Endothelial cell of umbilical vein (primary cell): ENCODE measurements at regions not wholly inside any gene's neighbourhood (a gene's known extent, or its start where the extent isn't known, plus 50 kb on each side); places are given as distances from the start of the nearest gene placed in this dataset.

ENCODE experiments used
- BruUV-seq: library from RNA; stranded (reverse); fragments of 400-500 nt; replicated peaks from 2 replicates; lab custom pipeline; 2021; lab: Mats Ljungman, UMichigan
- CTCF ChIA-PET: fragments of 300-600, 350-600 bp; sonication (Branson Sonifier 250); formaldehyde crosslinking; loops from one replicate; lab custom pipeline; 2021; ENCODE audit warnings: antibody characterized with exemption, inconsistent platforms; lab: Charles Lee
- POLR2A ChIA-PET: fragments of 300-600, 350-600 bp; sonication (Branson Sonifier 250); formaldehyde crosslinking; loops from one replicate; lab custom pipeline; 2021; ENCODE audit warnings: antibody characterized with exemption, inconsistent platforms; lab: Charles Lee
- DNase-seq: peaks from one replicate; pipeline ENCODE4 v3.0.0-alpha.2; 2011; ENCODE audit warnings: low read depth, low spot score
- FAIRE-seq: peaks from 2 replicates; lab custom pipeline; 2011; peaks lifted over from hg19 to GRCh38; lab: Jason Lieb, UNC
- H2AFZ ChIP-seq: 2 replicates; pipeline ENCODE4 v1.6.0; 2012; ENCODE audit warnings: low read depth, low read length, control low read depth, inconsistent platforms
- H3K27ac ChIP-seq: 2 replicates; pipeline ENCODE4 v1.5.1; 2011; ENCODE audit warnings: low read depth, mild to moderate bottlenecking, control low read depth, low read length, moderate library complexity; ENCODE audit not compliant: insufficient read depth
- H3K27me3 ChIP-seq, 2 experiments: 2 replicates each; pipeline versions ENCODE4 v1.6.0 to v1.6.1; 2011; ENCODE audit warnings: low read length in 2 of 2, mixed read lengths in 1 of 2; ENCODE audit not compliant: control insufficient read depth in 2 of 2, insufficient read depth in 2 of 2
- H3K36me3 ChIP-seq, 2 experiments: 2 replicates in 1 of 2; 3 replicates in 1 of 2; pipeline ENCODE4 v1.5.1; 2011; ENCODE audit warnings: low read length in 2 of 2, mild to moderate bottlenecking in 1 of 2, moderate library complexity in 1 of 2; ENCODE audit not compliant: control insufficient read depth in 2 of 2, insufficient read depth in 2 of 2; ENCODE audit errors: extremely low read depth in 1 of 2
- H3K4me1 ChIP-seq: 3 replicates; pipeline ENCODE4 v1.5.1; 2011; ENCODE audit warnings: mild to moderate bottlenecking, low read length; ENCODE audit not compliant: control insufficient read depth, insufficient read depth; ENCODE audit errors: extremely low read depth
- H3K4me2 ChIP-seq: 2 replicates; pipeline ENCODE4 v1.6.1; 2011; ENCODE audit warnings: low read length, control low read depth, mixed read lengths; ENCODE audit not compliant: insufficient read depth
- H3K4me3 ChIP-seq, 3 experiments: fragments of 200-600 bp in 1 of 3; sonication (generic), shearing (Covaris generic) in 1 of 3; replicated peaks in 1 of 3; 2 replicates each; pipeline ENCODE4 v1.5.1; 2011 to 2016; ENCODE audit warnings: control low read depth in 3 of 3, low read length in 3 of 3, mild to moderate bottlenecking in 2 of 3, inconsistent platforms in 1 of 3, low read depth in 1 of 3, moderate library complexity in 1 of 3; ENCODE audit not compliant: insufficient read depth in 1 of 3
- H3K79me2 ChIP-seq: 2 replicates; pipeline ENCODE4 v1.6.0; 2012; ENCODE audit warnings: low read length, inconsistent platforms; ENCODE audit not compliant: control insufficient read depth, insufficient read depth
- H3K9ac ChIP-seq: replicated peaks from 2 replicates; pipeline ENCODE3; 2011; ENCODE audit warnings: low read length, control low read depth; ENCODE audit not compliant: insufficient read depth; ENCODE audit errors: extremely low read depth
- H3K9me1 ChIP-seq: replicated peaks from 3 replicates; pipeline ENCODE4 v1.6.0; 2011; ENCODE audit warnings: mild to moderate bottlenecking, low read length; ENCODE audit not compliant: control insufficient read depth, insufficient read depth; ENCODE audit errors: extremely low read depth
- H3K9me3 ChIP-seq: replicated peaks from 2 replicates; pipeline ENCODE4 v1.5.1; 2012; ENCODE audit warnings: low read length, inconsistent platforms; ENCODE audit not compliant: control insufficient read depth, insufficient read depth
- H4K20me1 ChIP-seq: replicated peaks from 2 replicates; pipeline ENCODE3; 2011; ENCODE audit warnings: mild to moderate bottlenecking, low read length; ENCODE audit not compliant: control insufficient read depth, insufficient read depth; ENCODE audit errors: extremely low read depth
- CTCF ChIP-seq, 2 donors: IDR thresholded peaks; 1 replicate in 1 of 2; 2 replicates in 1 of 2; pipeline ENCODE4 v1.5.1; 2011; ENCODE audit warnings: low read length in 2 of 2, mild to moderate bottlenecking in 2 of 2, moderate library complexity in 2 of 2, control low read depth in 1 of 2, inconsistent platforms in 1 of 2, low read depth in 1 of 2; ENCODE audit not compliant: insufficient read depth in 1 of 2; ENCODE audit errors: extremely low read depth in 1 of 2
- EZH2 ChIP-seq: IDR thresholded peaks from 2 replicates; pipeline ENCODE4 v1.6.1; 2012; ENCODE audit warnings: borderline replicate concordance, low read depth, mild to moderate bottlenecking, moderate library complexity, low read length, inconsistent platforms; ENCODE audit not compliant: severe bottlenecking
- FOS ChIP-seq: IDR thresholded peaks from 2 replicates; pipeline ENCODE4 v1.6.1; 2011; ENCODE audit warnings: mild to moderate bottlenecking, low read length, moderate library complexity, borderline replicate concordance; ENCODE audit not compliant: insufficient read depth
- GATA2 ChIP-seq: IDR thresholded peaks from 2 replicates; pipeline ENCODE4 v1.7.0; 2011; ENCODE audit warnings: low read depth, mild to moderate bottlenecking, moderate library complexity, mixed read lengths, low read length; ENCODE audit not compliant: insufficient read length, insufficient read depth
- JUN ChIP-seq: IDR thresholded peaks from 2 replicates; pipeline ENCODE4 v1.6.1; 2011; ENCODE audit warnings: borderline replicate concordance, low read depth; ENCODE audit not compliant: insufficient read length, insufficient read depth
- MAX ChIP-seq: IDR thresholded peaks from 2 replicates; pipeline ENCODE4 v1.6.1; 2011; ENCODE audit not compliant: insufficient read depth, insufficient read length
- MYC ChIP-seq: IDR thresholded peaks from one replicate; pipeline ENCODE4 v1.6.1; 2011; ENCODE audit warnings: mild to moderate bottlenecking, low read depth, low read length
- POLR2A ChIP-seq: IDR thresholded peaks from 2 replicates; pipeline ENCODE4 v1.6.1; 2012; ENCODE audit warnings: low read depth, mild to moderate bottlenecking, control low read depth, low read length
- POLR2AphosphoS5 ChIP-seq: IDR thresholded peaks from 2 replicates; pipeline ENCODE4 v1.6.1; 2012; ENCODE audit warnings: low read depth, mild to moderate bottlenecking, control low read depth, low read length, moderate library complexity; ENCODE audit not compliant: insufficient read depth
- dilution Hi-C: fragments of 300-500 bp; cut with MboI; formaldehyde crosslinking; loops from one replicate; pipeline ENCODE4 v1.15.0; 2019; ENCODE audit warnings: low sequenced_read_pairs; ENCODE audit not compliant: extremely low pct_ligation_motif_present
- intact Hi-C: fragments of 100-400 bp; cut with micrococcal nuclease; formaldehyde crosslinking; loops from one replicate; pipeline ENCODE4 v1.10.0; 2022

GRCh38 chr1:222357252-222357651 lies 190.7 kb downstream of the HHIPL2 start:
- dilution Hi-C loops (no loop called here), intact Hi-C loops (no loop called here)
- no peak overlapping the region for H3K4me2 ChIP-seq
- no peaks in the 10 kb centered on the region for H3K79me2 ChIP-seq
- ChIA-PET POLR2A (no interaction called here), CTCF (no interaction called here)
- no peak for FAIRE-seq
- no peaks in the 10 kb centered on the region for H3K27me3 ChIP-seq
- no peaks in the 10 kb centered on the region for H3K36me3 ChIP-seq
- TF ChIP-seq EZH2 (no peak), CTCF (IDR thresholded peaks at IDR 0.05; ENCODE audit: extremely low read depth in 1 of 2, insufficient read depth in 1 of 2, low read depth in 1 of 2, low read length in 2 of 2) (no peak), POLR2A (no peak), JUN (no peak), FOS (no peak), MAX (no peak), GATA2 (no peak), POLR2AphosphoS5 (no peak), MYC (no peak)
- H3K4me3 ChIP-seq, result no peak overlapping the region
- no peaks in the 10 kb centered on the region for H3K9me3 ChIP-seq
- H3K9ac ChIP-seq, result no peak overlapping the region
- no peak overlapping the region for H2AFZ ChIP-seq
- DNase-seq, result no peak
- no peaks in the 10 kb centered on the region for H4K20me1 ChIP-seq
- H3K27ac ChIP-seq, result no peak overlapping the region
- H3K9me1 ChIP-seq, result no peaks in the 10 kb centered on the region
- no peaks in the 10 kb centered on the region for H3K4me1 ChIP-seq
- BruUV-seq, result no TSS peak
